H1 (cell line): ENCODE measurements at regions not wholly inside any gene's neighbourhood (a gene's known extent, or its start where the extent isn't known, plus 50 kb on each side); places are given as distances from the start of the nearest gene placed in this dataset.

Experiments
- CTCF ChIA-PET: fragments of 300-600 bp; sonication (Branson Sonifier 250); formaldehyde crosslinking; loops from one replicate; lab custom pipeline; 2021; ENCODE audit not compliant: partially characterized antibody; lab: Charles Lee
- POLR2A ChIA-PET: fragments of 300-600 bp; sonication (Branson Sonifier 250); formaldehyde crosslinking; loops from one replicate; lab custom pipeline; 2021; ENCODE audit warnings: inconsistent platforms; ENCODE audit not compliant: partially characterized antibody; lab: Charles Lee
- DNase-seq, 2 experiments: peaks; one replicate each; pipeline versions ENCODE4 v3.0.0 to v3.0.0-alpha.2; 2010 to 2022; ENCODE audit warnings: low spot score in 2 of 2, low read depth in 1 of 2, mixed read lengths in 1 of 2
- FAIRE-seq: peaks from 2 replicates; lab custom pipeline; 2011; peaks lifted over from hg19 to GRCh38; lab: Jason Lieb, UNC
- H2AFZ ChIP-seq: 2 replicates; pipeline ENCODE4 v1.8.1; 2012; ENCODE audit warnings: low read length, inconsistent platforms
- H2AK5ac ChIP-seq: 2 replicates; pipeline ENCODE4 v1.6.1; 2013; ENCODE audit warnings: low read depth, low read length
- H2BK120ac ChIP-seq: replicated peaks from 2 replicates; pipeline ENCODE3; 2013; ENCODE audit warnings: low read depth, low read length, inconsistent platforms
- H2BK12ac ChIP-seq: 2 replicates; pipeline ENCODE4 v1.6.1; 2013; ENCODE audit warnings: low read depth, low read length
- H2BK15ac ChIP-seq: 2 replicates; pipeline ENCODE4 v1.6.1; 2013; ENCODE audit warnings: low read length
- H2BK20ac ChIP-seq: 2 replicates; pipeline ENCODE4 v1.6.1; 2013; ENCODE audit warnings: low read length
- H2BK5ac ChIP-seq: 2 replicates; pipeline ENCODE4 v1.6.1; 2013; ENCODE audit warnings: low read depth, low read length
- H3K14ac ChIP-seq: 2 replicates; pipeline ENCODE4 v1.6.1; 2013; ENCODE audit warnings: inconsistent platforms; ENCODE audit not compliant: insufficient read length
- H3K18ac ChIP-seq: 2 replicates; pipeline ENCODE4 v1.6.1; 2013; ENCODE audit warnings: low read length; ENCODE audit errors: extremely low read depth
- H3K23ac ChIP-seq: 2 replicates; pipeline ENCODE4 v1.6.1; 2013; ENCODE audit warnings: inconsistent platforms; ENCODE audit not compliant: insufficient read length
- H3K23me2 ChIP-seq: 2 replicates; pipeline ENCODE4 v1.6.1; 2013; ENCODE audit warnings: low read depth, low read length
- H3K27ac ChIP-seq: 2 replicates; pipeline ENCODE4 v1.6.1; 2011; ENCODE audit warnings: low read depth, low read length, inconsistent platforms
- H3K27me3 ChIP-seq, 4 experiments: replicated peaks in 1 of 4; 1 replicate in 1 of 4; 2 replicates in 3 of 4; pipeline versions ENCODE4 v1.6.1 to v1.8.1; 2011 to 2013; ENCODE audit warnings: low read length in 3 of 4, mild to moderate bottlenecking in 3 of 4, inconsistent platforms in 2 of 4, mixed read lengths in 2 of 4, moderate library complexity in 1 of 4; ENCODE audit not compliant: control insufficient read depth in 3 of 4, insufficient read depth in 3 of 4; ENCODE audit errors: extremely low read depth in 1 of 4
- H3K36me3 ChIP-seq, 4 experiments: 2 replicates each; pipeline versions ENCODE4 v1.6.1 to v1.8.1; 2011 to 2013; ENCODE audit warnings: mild to moderate bottlenecking in 4 of 4, low read length in 3 of 4, moderate library complexity in 2 of 4, control low read depth in 1 of 4, inconsistent platforms in 1 of 4; ENCODE audit not compliant: insufficient read depth in 4 of 4, control insufficient read depth in 2 of 4
- H3K4ac ChIP-seq: replicated peaks from 2 replicates; pipeline ENCODE3; 2013; ENCODE audit warnings: low read length, low read depth, mixed read lengths, inconsistent platforms; ENCODE audit not compliant: insufficient read length
- H3K4me1 ChIP-seq, 4 experiments: replicated peaks in 1 of 4; 1 replicate in 1 of 4; 2 replicates in 3 of 4; pipeline versions ENCODE4 v1.6.1 to v1.8.1; 2011 to 2013; ENCODE audit warnings: low read length in 3 of 4, inconsistent platforms in 2 of 4, mixed read lengths in 1 of 4; ENCODE audit not compliant: insufficient read depth in 4 of 4, control insufficient read depth in 3 of 4
- H3K4me2 ChIP-seq, 2 experiments: 2 replicates each; pipeline versions ENCODE4 v1.6.1 to v1.8.1; 2011 to 2013; ENCODE audit warnings: low read depth in 2 of 2, low read length in 2 of 2, control low read depth in 1 of 2, inconsistent platforms in 1 of 2, mild to moderate bottlenecking in 1 of 2; ENCODE audit not compliant: insufficient read depth in 1 of 2
- H3K4me3 ChIP-seq, 4 experiments: fragments of 200-600, 300-600 bp in 1 of 4; sonication (generic), shearing (Covaris generic), sonication (Bioruptor Twin) in 1 of 4; 2 replicates each; pipeline versions ENCODE4 v1.5.1 to v1.8.1; 2011 to 2016; ENCODE audit warnings: low read length in 4 of 4, low read depth in 3 of 4, control low read depth in 2 of 4, inconsistent platforms in 2 of 4, mild to moderate bottlenecking in 2 of 4, mixed read lengths in 1 of 4, moderate library complexity in 1 of 4; ENCODE audit not compliant: insufficient read depth in 2 of 4; ENCODE audit errors: extremely low read depth in 1 of 4
- H3K56ac ChIP-seq: replicated peaks from 2 replicates; pipeline ENCODE3; 2013; ENCODE audit warnings: low read depth, mild to moderate bottlenecking, mixed read lengths, low read length, inconsistent platforms; ENCODE audit not compliant: insufficient read length
- H3K79me1 ChIP-seq: 2 replicates; pipeline ENCODE4 v1.6.1; 2013; ENCODE audit warnings: low read depth, low read length, control low read depth
- H3K79me2 ChIP-seq, 2 experiments: 2 replicates each; pipeline versions ENCODE4 v1.6.1 to v1.8.1; 2012 to 2013; ENCODE audit warnings: low read length in 2 of 2, mild to moderate bottlenecking in 2 of 2, inconsistent platforms in 1 of 2; ENCODE audit not compliant: insufficient read depth in 2 of 2, control insufficient read depth in 1 of 2
- H3K9ac ChIP-seq, 4 experiments: replicated peaks in 1 of 4; 1 replicate in 1 of 4; 2 replicates in 3 of 4; pipeline versions ENCODE4 v1.6.1 to v1.8.1; 2011 to 2013; ENCODE audit warnings: low read depth in 3 of 4, low read length in 3 of 4, control low read depth in 2 of 4, mild to moderate bottlenecking in 2 of 4, moderate library complexity in 2 of 4, inconsistent platforms in 1 of 4; ENCODE audit errors: extremely low read depth in 1 of 4
- H3K9me3 ChIP-seq, 2 experiments: 2 replicates each; pipeline versions ENCODE4 v1.6.1 to v1.8.1; 2012 to 2013; ENCODE audit warnings: mild to moderate bottlenecking in 2 of 2, moderate library complexity in 2 of 2, control low read depth in 1 of 2, inconsistent platforms in 1 of 2, low read depth in 1 of 2, low read length in 1 of 2, mixed read lengths in 1 of 2; ENCODE audit not compliant: insufficient read depth in 2 of 2
- H4K20me1 ChIP-seq, 2 experiments: replicated peaks in 1 of 2; 2 replicates each; pipeline versions ENCODE3 to v1.8.1; 2011 to 2013; ENCODE audit warnings: inconsistent platforms in 2 of 2, low read length in 2 of 2, mild to moderate bottlenecking in 1 of 2; ENCODE audit not compliant: insufficient read depth in 2 of 2, control insufficient read depth in 1 of 2
- H4K5ac ChIP-seq: 2 replicates; pipeline ENCODE4 v1.6.1; 2013; ENCODE audit warnings: low read length, low read depth, mixed read lengths, inconsistent platforms; ENCODE audit not compliant: insufficient read length
- H4K8ac ChIP-seq: 2 replicates; pipeline ENCODE4 v1.8.0; 2013; ENCODE audit warnings: mild to moderate bottlenecking, moderate library complexity, low read length, inconsistent platforms; ENCODE audit not compliant: insufficient read depth; ENCODE audit errors: extremely low read depth
- H4K91ac ChIP-seq: replicated peaks from 2 replicates; pipeline ENCODE3; 2013; ENCODE audit warnings: low read length, mixed read lengths, inconsistent platforms; ENCODE audit not compliant: insufficient read length
- BACH1 ChIP-seq: IDR thresholded peaks from 2 replicates; pipeline ENCODE4 v1.6.1; 2012; ENCODE audit warnings: low read length, improper control_type of control experiment
- CTBP2 ChIP-seq: IDR thresholded peaks from 2 replicates; pipeline ENCODE4 v1.7.0; 2011; ENCODE audit warnings: borderline replicate concordance, mild to moderate bottlenecking, moderate library complexity, mixed read lengths, low read length; ENCODE audit not compliant: insufficient read depth, insufficient read length
- GABPA ChIP-seq: IDR thresholded peaks from 2 replicates; pipeline ENCODE4 v1.6.1; 2011; ENCODE audit warnings: mild to moderate bottlenecking, low read length, moderate library complexity, borderline replicate concordance; ENCODE audit not compliant: insufficient read depth
- HDAC2 ChIP-seq, 2 experiments: fragments of 300-600 bp in 1 of 2; sonication (generic) in 1 of 2; IDR thresholded peaks; 2 replicates each; pipeline ENCODE4 v1.6.1; 2011 to 2012; ENCODE audit warnings: low read depth in 2 of 2, low read length in 2 of 2, mild to moderate bottlenecking in 2 of 2, moderate library complexity in 2 of 2, borderline replicate concordance in 1 of 2, inconsistent platforms in 1 of 2
- JUND ChIP-seq: IDR thresholded peaks from 2 replicates; pipeline ENCODE4 v1.6.1; 2011; ENCODE audit warnings: mild to moderate bottlenecking, improper control_type of control experiment, low read length
- POU5F1 ChIP-seq: IDR thresholded peaks from 2 replicates; pipeline ENCODE4 v1.6.1; 2011; ENCODE audit warnings: low read depth, mild to moderate bottlenecking, low read length, moderate library complexity
- RNF2 ChIP-seq: fragments of 200-900, 300-1000 bp; sonication (generic); IDR thresholded peaks from 2 replicates; pipeline ENCODE4 v1.7.1; 2016; ENCODE audit warnings: borderline replicate concordance, low read depth, mild to moderate bottlenecking, antibody characterized with exemption, low read length; ENCODE audit not compliant: poor library complexity, severe bottlenecking; ENCODE audit errors: missing control alignments
- TCF12 ChIP-seq: IDR thresholded peaks from 2 replicates; pipeline ENCODE4 v1.6.1; 2011; ENCODE audit warnings: low read depth, mild to moderate bottlenecking, low read length
- TEAD4 ChIP-seq: IDR thresholded peaks from 2 replicates; pipeline ENCODE4 v1.6.1; 2012; ENCODE audit warnings: low read depth, low read length, inconsistent platforms, mixed read lengths
- WGBS, 2 experiments: shearing (Covaris generic) in 1 of 2; methylation state at CpG; one replicate each; pipeline versions ENCODE4 v1.1.6 to v1.1.7; 2013 to 2015; ENCODE audit warnings: low lambda C conversion rate in 2 of 2, mixed read lengths in 2 of 2, inconsistent platforms in 1 of 2, low coverage in 1 of 2, missing lambda C conversion rate in 1 of 2; ENCODE audit not compliant: insufficient replicate concordance in 2 of 2, insufficient coverage in 1 of 2, insufficient read length in 1 of 2; ENCODE audit errors: extremely low coverage in 1 of 2, missing lambda C conversion rate in 1 of 2; 5-methylcytosine and 5-hydroxymethylcytosine counted together
- TF ChIP-seq, protein P1 (sequence below): IDR thresholded peaks from 2 replicates; pipeline ENCODE4 v1.6.1; 2011; ENCODE audit warnings: low read depth, mild to moderate bottlenecking, low read length; ENCODE audit not compliant: insufficient read depth
- TF ChIP-seq, protein P2 (sequence below), 3 experiments: IDR thresholded peaks; 1 replicate in 2 of 3; 2 replicates in 1 of 3; pipeline versions ENCODE4 v1.5.1 to v1.6.1; 2011; ENCODE audit warnings: low read length in 3 of 3, mild to moderate bottlenecking in 3 of 3, inconsistent platforms in 2 of 3, low read depth in 1 of 3, moderate library complexity in 1 of 3; ENCODE audit not compliant: insufficient read depth in 1 of 3; ENCODE audit errors: control extremely low read depth in 1 of 3

DNA sequence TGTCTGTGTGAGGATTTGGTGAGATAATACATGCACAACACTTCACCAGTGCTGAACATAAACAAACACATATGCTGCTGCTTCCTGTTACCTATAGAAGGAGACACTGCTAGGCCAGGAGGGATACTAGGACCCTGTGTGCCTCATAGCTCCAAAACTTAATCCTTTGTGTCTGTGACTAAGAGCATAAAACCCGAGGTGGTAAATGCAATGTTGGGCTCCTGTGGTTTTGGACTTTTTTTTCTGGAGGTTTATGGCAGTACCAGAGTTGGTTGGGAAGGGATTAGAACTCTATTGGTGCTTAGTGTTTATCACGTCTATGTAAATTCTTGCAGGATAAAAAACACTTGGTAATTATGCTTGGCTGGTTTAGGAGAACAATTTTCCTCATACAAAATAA, 122.9 kb downstream of the NUF2 start:
- Histone ChIP-seq H3K23ac (no peak overlapping the region), H4K20me1 (no peaks in the 10 kb centered on the region), H3K4ac (no peak overlapping the region), H4K91ac (no peak overlapping the region), H2BK15ac (no peak overlapping the region), H3K18ac (no peak overlapping the region), H3K4me2 (no peak overlapping the region), H2AK5ac (no peak overlapping the region), H4K5ac (no peak overlapping the region), H3K14ac (no peak overlapping the region), H3K9ac (no peak overlapping the region), H3K79me1 (no peaks in the 10 kb centered on the region), H2BK120ac (no peak overlapping the region), H2BK12ac (no peak overlapping the region), H2BK5ac (no peak overlapping the region), H3K36me3 (no peaks in the 10 kb centered on the region), H4K8ac (no peak overlapping the region), H3K23me2 (no peaks in the 10 kb centered on the region), H3K79me2 (no peaks in the 10 kb centered on the region), H2AFZ (no peak overlapping the region), H3K4me1 (peaks cover 0 to 6% (median 3%) of the 10 kb centered on the region in 4 experiments; a peak in 3 of 7 replicates), H2BK20ac (no peak overlapping the region), H3K56ac (no peak overlapping the region), H3K4me3 (no peak overlapping the region), H3K27me3 (no peaks in the 10 kb centered on the region), H3K9me3 (no peaks in the 10 kb centered on the region; a peak in 1 of 4 replicates), H3K27ac (no peak overlapping the region)
- no peak for DNase-seq
- peak; percentile 42 for FAIRE-seq
- ChIA-PET CTCF (no interaction called here), POLR2A (no interaction called here)
- WGBS, 2 experiments: 80% methylated on average over 2 of the region's 2 CpGs; no CpG with 5 or more reads in 1 of the 2 experiments
- TF ChIP-seq POU5F1 (no peak), HDAC2 (IDR thresholded peaks at IDR 0.05; ENCODE audit: borderline replicate concordance in 1 of 2, low read depth in 2 of 2, low read length in 2 of 2) (no peak), BACH1 (no peak), JUND (no peak), TEAD4 (no peak), RNF2 (no peak), GABPA (no peak), CTBP2 (no peak), TCF12 (no peak)
- TF ChIP-seq, protein P1, sequence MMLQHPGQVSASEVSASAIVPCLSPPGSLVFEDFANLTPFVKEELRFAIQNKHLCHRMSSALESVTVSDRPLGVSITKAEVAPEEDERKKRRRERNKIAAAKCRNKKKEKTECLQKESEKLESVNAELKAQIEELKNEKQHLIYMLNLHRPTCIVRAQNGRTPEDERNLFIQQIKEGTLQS: no peak
- TF ChIP-seq, protein P2, sequence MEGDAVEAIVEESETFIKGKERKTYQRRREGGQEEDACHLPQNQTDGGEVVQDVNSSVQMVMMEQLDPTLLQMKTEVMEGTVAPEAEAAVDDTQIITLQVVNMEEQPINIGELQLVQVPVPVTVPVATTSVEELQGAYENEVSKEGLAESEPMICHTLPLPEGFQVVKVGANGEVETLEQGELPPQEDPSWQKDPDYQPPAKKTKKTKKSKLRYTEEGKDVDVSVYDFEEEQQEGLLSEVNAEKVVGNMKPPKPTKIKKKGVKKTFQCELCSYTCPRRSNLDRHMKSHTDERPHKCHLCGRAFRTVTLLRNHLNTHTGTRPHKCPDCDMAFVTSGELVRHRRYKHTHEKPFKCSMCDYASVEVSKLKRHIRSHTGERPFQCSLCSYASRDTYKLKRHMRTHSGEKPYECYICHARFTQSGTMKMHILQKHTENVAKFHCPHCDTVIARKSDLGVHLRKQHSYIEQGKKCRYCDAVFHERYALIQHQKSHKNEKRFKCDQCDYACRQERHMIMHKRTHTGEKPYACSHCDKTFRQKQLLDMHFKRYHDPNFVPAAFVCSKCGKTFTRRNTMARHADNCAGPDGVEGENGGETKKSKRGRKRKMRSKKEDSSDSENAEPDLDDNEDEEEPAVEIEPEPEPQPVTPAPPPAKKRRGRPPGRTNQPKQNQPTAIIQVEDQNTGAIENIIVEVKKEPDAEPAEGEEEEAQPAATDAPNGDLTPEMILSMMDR (IDR thresholded peaks at IDR 0.05; ENCODE audit: control extremely low read depth in 1 of 3, insufficient read depth in 1 of 3, low read depth in 1 of 3, low read length in 3 of 3): no peak
